NCI-H146 treated with DMSO at 0.1 percent for 48 hours (cell line): ENCODE measurements at regions not wholly inside any gene's neighbourhood (a gene's known extent, or its start where the extent isn't known, plus 50 kb on each side); places are given as distances from the start of the nearest gene placed in this dataset.
"Not testable (repeated sequence)": the region's sequence is repeated elsewhere in the genome, so short reads cannot be mapped to it uniquely, and the experiment has no call there.

ENCODE experiments used
- DNase-seq: peaks from one replicate; lab custom pipeline; 2025; ENCODE audit not compliant: unreplicated experiment; lab: John Stamatoyannopoulos, UW

DNA sequence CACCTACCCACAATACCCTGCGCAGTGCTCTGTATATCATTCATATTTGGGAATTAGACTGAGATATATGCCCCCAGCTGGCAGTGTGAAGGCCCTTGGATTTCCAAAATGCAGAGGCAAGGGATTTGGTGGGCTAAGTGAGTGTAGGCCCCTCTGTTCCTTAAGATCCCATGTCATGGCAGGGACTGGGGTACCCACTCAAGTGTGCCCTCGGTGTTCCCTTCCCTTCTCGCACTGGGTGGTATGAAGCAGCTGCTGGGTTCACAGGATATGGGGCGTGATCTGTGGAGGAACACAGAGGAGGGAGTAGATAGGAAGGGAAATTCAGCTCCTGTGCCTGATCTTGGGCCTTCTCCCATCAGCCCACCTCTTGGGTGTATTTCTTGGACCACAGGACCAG, 63.1 kb upstream of the VASH1 start:
- DNase-seq, result no peak

DNA sequence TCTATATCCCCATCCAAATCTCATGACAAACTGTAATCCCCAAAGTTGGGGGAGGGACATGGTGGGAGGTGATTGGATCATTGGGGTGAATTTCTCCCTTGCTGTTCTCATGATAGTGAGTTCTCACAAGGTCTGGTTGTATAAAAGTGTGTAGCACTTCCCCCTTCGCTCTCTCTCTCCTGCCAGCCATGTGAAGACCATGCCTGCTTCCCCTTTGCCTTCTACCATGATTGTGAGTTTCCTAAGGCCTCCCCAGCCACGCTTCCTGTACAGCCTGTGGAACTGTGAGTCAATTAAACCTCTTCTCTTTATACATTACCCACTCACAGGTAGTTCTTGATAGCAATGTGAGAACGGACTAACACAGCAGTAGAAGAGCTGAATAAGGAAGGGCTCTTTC, 62.6 kb upstream of the VASH1 start:
- no peak for DNase-seq

DNA sequence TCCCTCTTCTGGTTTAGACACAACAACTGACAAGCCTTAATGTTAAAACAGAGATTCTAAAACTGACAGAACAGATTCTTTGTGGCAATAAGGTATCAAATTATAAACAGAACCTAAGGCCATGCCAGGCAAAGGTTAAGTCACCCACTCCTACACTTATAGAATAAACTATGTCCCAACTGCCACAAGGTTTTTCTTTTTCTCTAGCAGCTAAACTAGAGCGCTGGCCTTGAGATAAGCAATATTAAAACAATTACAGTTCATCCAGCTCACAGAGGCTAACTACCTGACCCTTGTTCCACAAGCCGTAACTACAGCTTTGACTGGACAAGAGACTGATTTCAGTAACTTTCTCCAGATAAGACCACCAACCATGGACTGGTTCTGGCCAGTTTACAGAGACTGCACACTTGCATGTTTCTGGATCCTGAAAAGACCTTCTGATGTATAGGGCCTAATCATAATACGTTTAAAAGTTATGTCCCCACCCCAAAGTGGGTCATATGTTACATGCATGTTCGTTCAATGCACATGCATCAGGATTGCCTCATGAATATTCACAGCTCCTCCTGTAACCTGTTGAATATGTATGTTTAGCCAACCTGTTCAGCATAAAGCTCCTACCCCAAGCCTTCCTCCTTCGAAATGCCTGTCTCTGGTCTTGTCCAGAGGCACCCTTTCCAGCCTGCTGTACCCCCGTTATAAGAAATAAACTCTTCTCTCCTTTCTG, 61.9 kb upstream of the VASH1 start:
- DNase-seq, result no peak

DNA sequence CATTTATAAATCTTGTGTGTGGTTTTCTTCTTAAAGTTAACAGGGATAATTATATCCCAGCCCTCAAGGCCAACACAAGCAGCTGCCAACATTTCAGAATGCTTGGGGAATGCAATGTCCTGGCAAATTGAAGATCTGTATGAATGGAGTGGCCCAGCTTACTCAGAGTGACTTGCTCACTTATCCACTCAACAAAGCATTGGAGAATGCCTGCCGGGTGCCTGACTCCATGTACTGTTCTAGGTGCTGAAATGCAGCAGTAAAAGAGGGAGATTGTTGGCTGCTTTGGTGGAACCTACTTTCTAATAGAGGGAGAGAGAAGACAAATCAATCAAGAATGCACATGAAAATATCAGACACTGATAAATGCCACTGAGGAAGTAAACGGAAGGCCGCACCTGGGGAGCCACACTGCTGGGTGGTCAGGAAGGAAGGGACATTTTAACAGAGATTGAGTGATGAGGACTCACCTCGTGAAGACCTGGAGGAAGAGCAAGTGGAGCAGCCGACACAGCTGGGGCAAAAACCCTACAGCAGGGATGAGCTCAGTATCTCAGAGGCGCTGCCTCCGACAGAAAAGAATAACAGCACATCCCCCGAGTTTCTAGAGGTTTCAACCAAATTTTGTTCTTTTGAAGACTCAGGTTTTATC, 61.2 kb upstream of the VASH1 start:
- DNase-seq, result no peak

DNA sequence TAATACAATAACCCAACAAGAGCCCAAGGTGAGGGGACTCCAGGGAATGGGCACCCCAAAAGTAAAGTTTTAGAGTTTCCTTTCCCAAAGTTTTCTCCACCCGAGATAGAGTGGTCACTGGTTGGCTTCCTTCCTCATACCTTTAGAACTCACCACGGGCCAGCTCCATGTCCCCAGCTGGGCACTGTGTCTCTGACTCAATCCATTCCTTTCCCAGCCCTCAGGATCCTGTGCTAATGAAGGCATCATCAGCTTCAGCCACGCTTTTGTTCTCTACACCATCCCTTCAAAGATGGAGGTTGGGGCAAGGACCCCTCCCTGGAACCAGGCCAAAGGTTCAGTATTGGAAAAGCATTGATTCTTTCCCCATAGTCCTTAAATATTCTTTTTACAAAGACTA, 59.8 kb upstream of the VASH1 start:
- no peak for DNase-seq

DNA sequence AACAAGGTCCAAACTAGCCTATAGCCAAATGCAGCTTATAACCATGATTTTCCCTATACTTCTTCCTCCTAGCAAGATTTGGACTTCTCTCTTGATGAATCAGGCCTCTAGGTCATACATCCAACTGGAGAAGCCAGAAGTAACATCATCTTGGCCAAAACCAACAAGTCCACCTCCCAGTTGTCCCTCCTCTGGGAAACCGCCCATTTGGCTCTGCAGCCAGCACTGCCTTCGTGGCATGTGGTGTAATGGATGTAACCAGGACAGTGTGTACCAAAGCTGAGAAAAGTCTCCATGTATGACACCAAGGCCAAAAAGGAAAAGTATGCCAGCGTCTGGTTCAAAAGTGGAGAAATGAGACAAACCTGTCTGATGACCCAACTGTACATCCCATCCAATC, 59.3 kb upstream of the VASH1 start:
- DNase-seq, result no peak

DNA sequence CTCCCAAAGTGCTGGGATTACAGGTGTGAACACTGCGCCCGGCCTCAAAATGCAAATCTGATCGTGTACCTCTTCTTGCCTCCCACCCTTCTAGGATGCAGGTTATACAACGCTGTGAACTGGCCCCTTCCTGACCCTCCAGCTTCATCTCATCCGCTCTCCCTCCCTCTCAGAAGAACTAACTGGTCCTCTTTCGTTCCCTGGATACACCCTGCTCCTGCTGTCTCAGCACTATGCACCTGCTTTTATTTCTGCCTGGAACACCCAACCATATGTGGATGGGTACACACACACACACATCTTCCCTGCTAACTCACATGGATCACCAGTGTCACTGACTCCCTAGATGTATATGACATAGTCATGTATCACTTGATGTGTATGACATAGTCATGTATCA, 56.1 kb upstream of the VASH1 start:
- DNase-seq, result no peak

DNA sequence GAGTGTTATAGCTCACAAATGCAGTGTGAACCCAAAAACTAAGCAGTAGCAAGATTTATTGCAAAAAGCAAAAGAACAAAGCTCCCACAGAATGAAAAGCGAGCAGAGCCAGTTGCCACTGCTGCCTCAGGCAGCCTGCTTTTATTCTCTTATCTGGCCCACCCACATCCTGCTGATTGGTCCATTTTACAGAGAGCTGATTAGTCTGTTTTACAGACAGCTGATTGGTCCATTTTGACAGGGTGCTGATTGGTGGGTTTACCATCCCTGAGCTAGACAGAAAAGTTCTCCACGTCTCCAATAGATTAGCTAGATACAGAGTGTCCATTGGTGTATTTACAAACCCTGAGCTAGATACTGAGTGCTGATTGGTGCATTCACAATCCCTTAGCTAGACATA, 55.1 kb upstream of the VASH1 start:
- not testable (repeated sequence) for DNase-seq

DNA sequence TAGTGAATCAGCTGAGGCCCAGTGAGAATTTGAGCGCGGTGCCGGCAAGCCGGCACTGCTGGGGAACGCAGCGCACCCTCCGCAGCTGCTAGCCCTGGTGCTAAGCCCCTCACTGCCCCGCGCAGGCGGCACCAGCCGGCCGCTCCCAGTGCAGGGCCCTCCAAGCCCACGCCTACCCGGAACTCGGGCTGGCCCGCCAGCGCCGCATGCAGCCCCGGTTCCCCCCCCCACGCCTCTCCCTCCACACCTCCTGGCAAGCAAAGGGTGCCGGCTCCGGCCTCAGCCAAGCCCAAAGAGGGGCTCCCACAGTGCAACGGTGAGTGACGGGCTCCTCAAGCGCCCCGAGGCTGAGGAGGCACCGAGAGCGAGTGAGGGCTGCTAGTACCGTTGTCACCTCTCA, 54.5 kb upstream of the VASH1 start:
- DNase-seq, result no peak

DNA sequence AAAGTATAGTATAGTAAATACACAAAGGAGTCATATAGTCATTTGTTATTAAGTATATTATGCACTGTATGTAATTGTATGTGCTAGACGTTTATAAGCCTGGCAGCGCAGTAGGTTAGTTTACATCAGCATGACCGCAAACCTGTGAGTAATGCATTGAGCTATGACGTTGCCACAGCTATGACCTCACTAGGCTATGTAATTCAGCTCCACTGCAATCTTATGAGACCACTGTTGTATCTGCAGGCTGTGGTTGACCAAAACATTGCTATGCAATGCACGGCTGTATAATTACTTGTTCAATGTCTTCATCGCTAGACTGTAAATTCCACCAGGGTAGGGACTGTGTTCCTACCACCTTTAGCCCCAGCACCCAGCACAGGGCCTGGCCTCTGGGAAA, 53.2 kb upstream of the VASH1 start:
- no peak for DNase-seq

DNA sequence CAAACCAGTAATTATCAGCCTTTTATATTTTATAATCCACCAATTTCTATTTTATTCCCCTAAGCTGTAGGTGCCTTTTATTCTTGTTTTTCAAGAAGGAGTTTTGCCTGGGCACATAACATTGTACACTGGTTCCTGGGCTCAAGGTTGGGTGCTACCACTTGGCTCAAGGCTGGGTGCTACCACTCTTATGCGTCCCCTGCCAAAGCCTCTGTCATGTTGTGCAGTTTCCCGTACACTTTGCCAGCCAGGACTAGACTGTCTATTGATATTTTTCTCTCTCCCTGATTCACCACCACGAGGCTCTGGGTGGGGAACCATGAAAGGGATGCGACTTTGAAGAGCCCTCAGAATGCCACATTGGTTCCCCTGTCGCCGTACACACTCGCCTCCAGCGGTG, 52.5 kb upstream of the VASH1 start:
- no peak for DNase-seq

DNA sequence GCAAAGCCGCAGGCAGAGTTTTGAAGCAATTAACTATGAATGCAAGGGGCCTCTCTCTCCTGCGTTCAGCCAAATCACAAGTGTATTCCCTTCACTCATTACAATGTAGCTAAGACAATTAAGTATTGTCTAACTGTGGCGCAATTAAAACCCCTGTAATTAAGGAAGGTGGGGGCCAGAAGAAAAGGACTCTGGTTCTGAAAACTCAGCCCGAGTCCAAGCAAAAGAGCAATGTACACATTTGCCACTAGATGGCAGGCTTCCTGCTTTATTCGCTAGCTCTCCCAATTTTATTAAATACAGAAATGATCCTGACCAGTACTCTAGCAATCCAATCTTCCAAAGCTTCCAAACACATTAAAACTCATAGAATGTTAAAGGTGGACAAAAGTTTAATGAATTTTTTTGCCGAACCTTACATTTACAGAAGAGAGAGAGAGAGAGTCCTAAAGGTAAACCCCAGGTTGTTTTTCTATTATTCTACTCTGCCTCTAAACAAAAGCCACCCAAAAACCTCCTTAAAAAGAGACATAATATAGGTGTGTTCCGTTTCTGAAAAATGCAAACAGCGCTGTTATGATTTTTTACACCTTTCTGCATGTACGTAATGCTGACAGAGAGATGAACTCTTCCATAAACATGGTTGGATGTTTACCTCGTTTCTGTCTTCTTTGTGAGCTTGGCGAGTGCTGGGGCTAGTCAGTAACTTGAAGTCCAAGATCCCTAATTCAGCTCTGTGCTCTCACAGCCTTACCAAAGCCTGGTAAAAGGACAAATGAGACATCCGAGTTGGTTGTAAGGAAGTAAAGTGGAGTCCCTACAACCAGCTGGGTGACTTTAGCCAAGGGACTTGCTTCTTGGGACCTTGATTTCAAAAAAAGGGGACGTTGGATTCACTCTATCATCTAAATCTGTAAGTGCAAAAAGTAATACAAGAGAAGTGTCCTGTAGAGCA, 50.9 kb upstream of the VASH1 start:
- DNase-seq, result peak; percentile 15
